Fibroblast of the aortic adventitia (primary cell): ENCODE measurements at regions not wholly inside any gene's neighbourhood (a gene's known extent, or its start where the extent isn't known, plus 50 kb on each side); places are given as distances from the start of the nearest gene placed in this dataset.

Source experiments
- DNase-seq: peaks from one replicate; pipeline ENCODE4 v3.0.0-alpha.2; 2010; ENCODE audit warnings: low read depth
- H3K4me3 ChIP-seq: 2 replicates; pipeline ENCODE4 v1.5.1; 2011; ENCODE audit warnings: low read depth, mild to moderate bottlenecking, control low read depth, low read length, moderate library complexity
- TF ChIP-seq, protein P1 (sequence below): IDR thresholded peaks from 2 replicates; pipeline ENCODE4 v1.5.1; 2011; ENCODE audit warnings: mild to moderate bottlenecking, low read length, control low read depth, inconsistent platforms; ENCODE audit not compliant: insufficient read depth

- TF ChIP-seq, protein P1, sequence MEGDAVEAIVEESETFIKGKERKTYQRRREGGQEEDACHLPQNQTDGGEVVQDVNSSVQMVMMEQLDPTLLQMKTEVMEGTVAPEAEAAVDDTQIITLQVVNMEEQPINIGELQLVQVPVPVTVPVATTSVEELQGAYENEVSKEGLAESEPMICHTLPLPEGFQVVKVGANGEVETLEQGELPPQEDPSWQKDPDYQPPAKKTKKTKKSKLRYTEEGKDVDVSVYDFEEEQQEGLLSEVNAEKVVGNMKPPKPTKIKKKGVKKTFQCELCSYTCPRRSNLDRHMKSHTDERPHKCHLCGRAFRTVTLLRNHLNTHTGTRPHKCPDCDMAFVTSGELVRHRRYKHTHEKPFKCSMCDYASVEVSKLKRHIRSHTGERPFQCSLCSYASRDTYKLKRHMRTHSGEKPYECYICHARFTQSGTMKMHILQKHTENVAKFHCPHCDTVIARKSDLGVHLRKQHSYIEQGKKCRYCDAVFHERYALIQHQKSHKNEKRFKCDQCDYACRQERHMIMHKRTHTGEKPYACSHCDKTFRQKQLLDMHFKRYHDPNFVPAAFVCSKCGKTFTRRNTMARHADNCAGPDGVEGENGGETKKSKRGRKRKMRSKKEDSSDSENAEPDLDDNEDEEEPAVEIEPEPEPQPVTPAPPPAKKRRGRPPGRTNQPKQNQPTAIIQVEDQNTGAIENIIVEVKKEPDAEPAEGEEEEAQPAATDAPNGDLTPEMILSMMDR = no peak
- no peak for DNase-seq
- no peak overlapping the region for H3K4me3 ChIP-seq
Observed at GRCh38 chr18:61164321-61164720, 168.9 kb upstream of the CDH20 start.

GRCh38 chr18:61167902-61168301 is 165.3 kb upstream of the CDH20 start:
- no peak for DNase-seq
- TF ChIP-seq, protein P1 = no peak
- H3K4me3 ChIP-seq = no peak overlapping the region

DNA sequence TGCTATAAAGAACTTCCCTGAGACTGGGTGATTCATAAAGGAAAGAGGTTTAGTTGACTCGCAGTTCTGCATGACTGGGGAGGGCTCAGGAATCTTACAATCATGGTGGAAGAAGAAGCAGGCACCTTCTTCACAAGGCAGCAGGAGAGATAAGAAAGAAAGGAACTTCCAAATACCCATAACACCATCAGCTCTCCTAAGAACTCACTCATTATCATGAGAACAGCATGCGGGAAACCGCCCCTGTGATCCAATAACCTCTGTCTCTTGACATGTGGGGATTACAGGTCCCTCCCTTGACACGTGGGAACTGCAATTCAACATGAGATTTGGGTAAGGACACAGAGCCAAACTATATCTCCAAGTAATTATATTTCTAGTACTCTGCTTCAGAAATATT is 163.8 kb upstream of the CDH20 start:
- H3K4me3 ChIP-seq = no peak overlapping the region
- TF ChIP-seq, protein P1 = no peak
- DNase-seq = no peak

- no peak for DNase-seq
- no peak overlapping the region for H3K4me3 ChIP-seq
- TF ChIP-seq, protein P1 = no peak
Observed at GRCh38 chr18:61172624-61173023, 160.6 kb upstream of the CDH20 start.

- no peak for DNase-seq
- TF ChIP-seq, protein P1 = no peak
- no peak overlapping the region for H3K4me3 ChIP-seq
Observed at GRCh38 chr18:61173554-61173953, 159.7 kb upstream of the CDH20 start.

DNA sequence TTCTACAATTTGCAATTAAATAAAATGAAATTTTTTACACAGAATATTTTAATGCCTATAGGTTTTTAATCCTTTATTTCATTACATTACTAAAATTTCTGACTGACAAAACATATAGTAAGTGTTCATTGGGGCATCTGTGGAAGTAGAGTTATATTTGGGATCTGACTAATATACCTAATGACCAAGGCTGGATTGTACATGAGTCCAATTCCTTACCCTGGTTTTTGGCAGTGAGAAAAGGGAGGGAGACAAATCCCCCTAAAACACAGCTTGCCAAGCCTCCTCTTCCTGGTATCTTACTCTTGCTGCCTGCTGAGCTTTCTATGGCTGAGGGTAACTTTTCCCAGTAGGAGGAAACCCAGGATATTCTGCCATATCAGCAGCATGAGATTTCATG is 149.4 kb upstream of the CDH20 start:
- no peak overlapping the region for H3K4me3 ChIP-seq
- DNase-seq = no peak

GRCh38 chr18:61187971-61188370 is 145.3 kb upstream of the CDH20 start:
- no peak overlapping the region for H3K4me3 ChIP-seq
- no peak for DNase-seq
- TF ChIP-seq, protein P1 = no peak

More for the DNA sequence above, 149.4 kb upstream of the CDH20 start:
- TF ChIP-seq, protein P1 = no peak
